HG03039 (cell line): ENCODE measurements at regions not wholly inside any gene's neighbourhood (a gene's known extent, or its start where the extent isn't known, plus 50 kb on each side); places are given as distances from the start of the nearest gene placed in this dataset.
A peak's percentile ranks its signal among the peaks of the same experiment; 100 is the strongest.

Experiments used
- ATAC-seq: cut with Tn5 transposase; IDR thresholded peaks from one replicate; pipeline ENCODE4 v1.9.1; 2021; ENCODE audit warnings: mild to moderate bottlenecking, moderate library complexity; ENCODE audit not compliant: unreplicated experiment

DNA sequence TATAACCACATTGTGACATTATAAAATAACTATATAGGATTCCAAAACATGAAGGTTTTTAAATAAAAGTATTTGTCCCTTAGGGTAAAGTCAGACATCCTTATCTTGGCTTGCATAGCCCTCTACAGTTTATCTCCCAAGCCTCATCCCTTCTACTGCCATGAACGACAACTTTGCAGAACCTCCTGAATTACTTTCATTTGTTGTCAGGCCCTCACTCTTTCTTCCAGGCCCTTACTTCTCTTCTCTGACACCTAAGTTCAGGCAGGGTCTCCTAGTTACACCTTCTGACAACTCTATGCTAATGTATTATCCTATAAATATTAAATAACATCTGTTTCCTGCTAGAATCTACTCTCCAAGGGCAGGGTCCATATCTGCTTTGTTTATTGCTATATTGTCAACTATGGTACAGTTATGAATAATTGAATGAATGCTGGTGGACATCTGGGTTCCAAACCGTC, 115.7 kb upstream of the MDM1 start:
- no peak for ATAC-seq

DNA sequence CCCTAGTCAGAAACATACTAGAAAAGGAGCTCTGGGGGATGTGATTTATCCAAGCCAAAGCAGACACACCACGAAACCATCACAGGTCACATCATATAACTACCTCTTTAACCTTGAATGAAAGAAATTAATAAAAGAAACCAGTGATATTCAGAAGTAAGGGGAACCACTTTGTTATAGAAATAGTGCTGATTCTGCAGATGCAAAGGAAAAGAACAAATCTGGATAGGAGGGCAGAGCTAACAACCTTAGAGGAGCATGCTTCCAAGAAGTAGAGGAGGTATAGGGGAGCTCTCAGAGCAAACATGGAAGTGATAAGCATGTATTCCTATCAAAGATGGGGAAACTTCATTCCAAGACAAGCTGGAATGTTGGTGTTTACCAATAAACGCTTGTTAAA, 117.0 kb upstream of the MDM1 start:
- no peak for ATAC-seq

DNA sequence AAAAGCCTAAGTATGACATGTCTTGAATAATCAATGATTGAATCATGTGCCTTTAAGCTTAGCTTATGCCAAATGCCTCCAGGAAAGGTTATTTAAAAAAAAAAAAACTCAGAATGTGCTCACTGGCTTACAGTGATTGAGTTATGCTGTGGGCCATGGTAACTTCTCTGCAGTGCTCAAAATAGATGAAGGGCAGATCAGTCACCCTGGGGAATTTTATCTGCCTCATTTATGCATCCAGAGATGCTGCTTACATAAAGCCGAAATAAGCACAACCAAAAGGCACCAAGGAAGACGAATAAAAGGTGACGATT, 118.7 kb upstream of the MDM1 start:
- no peak for ATAC-seq

DNA sequence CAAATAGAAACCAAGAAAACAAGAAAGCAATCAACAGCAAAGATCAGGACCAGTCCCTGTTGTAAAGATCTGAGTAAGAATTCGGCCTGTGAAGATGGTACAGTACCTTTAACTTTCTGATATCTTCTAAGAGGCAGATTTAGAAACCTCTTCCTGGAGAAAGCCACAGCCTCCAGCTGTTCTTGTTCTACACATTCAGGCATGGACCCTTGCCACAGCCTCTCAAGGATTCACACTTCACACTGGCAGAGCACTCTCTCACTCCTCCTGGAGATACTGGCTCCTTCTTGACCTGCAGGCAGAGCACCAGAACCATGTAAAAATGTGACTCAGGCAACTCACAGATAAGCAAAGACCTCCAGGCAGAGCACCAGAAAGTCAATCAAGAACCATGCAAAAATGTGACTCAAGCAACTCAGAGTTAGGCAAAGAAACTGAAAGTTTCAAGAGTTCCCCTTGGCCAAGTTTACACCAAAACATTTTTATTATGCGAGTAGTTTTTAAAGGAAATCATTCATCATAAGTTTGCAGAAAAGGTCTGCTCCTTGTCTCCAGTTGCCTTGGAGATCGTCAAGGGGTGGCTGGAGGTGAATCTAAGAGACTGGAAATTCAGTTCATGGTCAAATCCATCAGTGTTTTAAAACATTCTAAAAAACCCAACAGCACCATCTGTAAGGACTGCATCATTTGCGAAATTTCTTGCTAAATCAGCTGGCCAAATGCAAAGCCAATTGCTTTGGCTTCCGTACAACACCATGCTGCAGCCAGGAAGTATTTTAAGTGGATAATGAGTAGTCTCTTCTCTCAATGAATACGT, 119.3 kb upstream of the MDM1 start:
- peak; percentile 68 for ATAC-seq

DNA sequence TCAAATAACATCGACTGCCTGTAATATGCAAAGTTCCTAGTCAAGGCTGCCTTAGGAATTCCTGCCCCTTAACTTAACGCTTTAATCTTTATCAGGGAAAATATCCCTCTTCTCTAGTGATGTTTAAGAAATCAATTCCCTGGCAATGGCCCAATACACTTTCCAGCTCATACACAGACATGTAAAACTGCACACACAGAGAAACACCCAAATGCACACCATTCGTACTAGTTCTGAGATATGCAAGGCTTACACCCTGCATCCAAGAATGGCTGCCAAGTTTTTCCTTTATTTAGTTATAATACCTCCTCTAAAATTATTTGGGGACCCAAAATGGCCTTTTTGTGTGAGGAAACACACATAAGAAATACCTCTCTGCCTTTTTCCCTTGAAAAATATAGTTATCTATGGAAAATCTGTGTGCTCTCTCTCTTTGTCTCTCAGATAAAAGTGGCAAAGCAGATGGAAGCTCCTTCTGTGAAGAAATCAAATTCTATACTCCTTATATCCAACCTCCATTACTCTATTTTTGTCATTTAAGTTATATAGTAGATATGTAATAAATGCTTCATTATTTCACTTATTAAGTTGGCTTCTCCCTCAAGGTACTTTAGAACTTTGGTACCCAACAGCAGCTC, 120.0 kb upstream of the MDM1 start:
- no peak for ATAC-seq

DNA sequence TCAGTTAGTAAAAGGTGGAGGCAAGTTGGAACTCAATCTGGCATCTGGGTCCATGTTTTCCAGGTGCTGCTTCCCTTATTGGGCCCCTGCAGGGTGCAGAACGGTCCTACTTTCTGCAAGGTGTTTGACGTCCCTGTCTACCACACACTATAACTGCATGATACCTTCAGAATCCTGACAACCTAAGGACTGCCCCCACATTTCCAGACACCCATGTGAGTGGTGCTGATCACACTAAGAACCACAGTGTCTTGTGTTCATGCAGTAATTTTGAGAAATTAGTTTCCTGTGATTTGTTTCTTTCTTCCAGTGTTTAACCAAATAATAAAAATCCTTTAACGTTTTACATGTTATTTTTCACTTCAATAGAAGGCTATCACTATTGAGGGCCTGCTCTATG, 121.1 kb upstream of the MDM1 start:
- ATAC-seq: no peak

DNA sequence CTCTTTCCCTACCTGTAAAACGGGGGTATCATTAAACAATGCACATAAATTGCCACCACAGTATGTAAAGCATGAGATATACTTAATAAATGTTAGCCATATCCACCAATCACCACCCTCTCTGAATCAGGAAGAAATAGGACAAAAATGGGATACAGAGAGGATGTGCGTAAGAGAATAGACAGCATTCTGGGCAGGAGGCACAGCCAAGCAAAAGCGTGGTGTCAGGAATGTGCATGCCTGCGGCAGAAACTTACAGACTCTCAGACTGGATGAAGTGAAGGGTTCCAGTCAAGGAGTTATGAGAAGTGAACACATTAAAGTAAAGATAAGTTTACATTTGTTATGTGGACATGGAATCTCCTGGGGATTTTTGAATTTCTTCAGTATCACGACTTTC, 121.7 kb upstream of the MDM1 start:
- no peak for ATAC-seq

DNA sequence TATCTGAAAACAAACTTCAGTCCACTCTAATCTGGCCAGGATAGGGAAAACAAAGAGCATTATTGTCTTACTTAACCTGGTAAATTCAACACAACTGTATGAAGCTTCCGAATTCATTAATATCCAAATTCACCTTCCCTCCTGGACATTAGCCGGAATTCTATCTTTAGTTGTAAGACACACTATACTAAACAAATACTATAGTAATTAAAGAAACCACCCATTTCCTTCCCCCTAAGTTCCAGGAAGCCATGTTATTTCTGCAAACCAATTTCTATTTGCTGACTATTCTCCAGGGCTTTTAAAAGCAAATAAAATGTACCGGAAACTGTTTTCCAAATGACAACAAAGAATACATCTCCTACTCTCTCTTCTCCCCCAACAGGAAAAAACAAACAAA, 122.7 kb upstream of the MDM1 start:
- no peak for ATAC-seq

DNA sequence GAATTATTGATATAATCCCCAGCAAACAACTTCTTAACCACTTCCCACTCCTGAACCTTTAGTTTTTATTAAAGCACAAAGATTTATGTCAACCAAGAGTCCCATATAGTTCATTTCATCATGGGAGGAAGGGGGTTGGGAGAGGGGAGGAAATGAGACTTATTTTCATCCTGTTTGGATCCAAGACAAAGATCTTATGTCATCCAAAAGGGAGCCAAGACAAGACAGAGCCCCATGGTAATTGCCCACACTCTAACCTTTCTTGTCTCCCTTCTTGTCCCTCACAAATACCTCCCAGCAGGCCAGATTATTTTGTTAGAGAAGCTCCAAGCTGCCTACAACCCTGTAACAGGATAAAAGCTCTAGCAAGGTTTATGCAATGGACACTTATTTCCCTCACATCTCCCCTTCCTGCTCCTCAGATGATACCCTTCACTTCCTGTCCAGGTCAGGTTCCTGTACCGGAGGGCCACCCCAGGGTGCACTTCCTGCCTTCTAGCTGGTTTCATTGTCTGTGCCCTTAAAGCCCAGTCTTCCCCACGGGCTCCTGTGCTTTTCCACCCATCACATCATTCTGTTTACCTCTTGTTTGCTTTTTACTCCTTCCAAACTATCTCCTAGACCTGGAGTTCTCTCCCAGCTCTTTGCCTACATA, 123.7 kb upstream of the MDM1 start:
- ATAC-seq: no peak

DNA sequence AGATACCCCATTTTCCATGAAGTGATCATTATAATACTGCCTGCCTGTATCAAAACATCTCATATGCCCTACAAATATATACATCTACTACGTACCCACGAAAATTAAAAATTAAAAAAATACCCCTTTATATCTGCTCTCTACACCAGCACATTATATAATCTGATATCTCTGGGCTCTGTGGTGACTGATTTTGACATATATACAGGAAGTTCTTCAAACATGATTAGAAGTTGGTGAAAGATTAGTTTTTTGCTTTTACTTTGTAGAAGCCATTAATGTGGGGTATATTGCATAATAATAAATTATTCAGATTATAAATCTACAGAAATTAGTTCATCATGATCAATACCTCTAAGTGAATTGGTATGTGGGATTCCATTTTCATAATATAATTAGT, 126.7 kb upstream of the MDM1 start:
- ATAC-seq: no peak

DNA sequence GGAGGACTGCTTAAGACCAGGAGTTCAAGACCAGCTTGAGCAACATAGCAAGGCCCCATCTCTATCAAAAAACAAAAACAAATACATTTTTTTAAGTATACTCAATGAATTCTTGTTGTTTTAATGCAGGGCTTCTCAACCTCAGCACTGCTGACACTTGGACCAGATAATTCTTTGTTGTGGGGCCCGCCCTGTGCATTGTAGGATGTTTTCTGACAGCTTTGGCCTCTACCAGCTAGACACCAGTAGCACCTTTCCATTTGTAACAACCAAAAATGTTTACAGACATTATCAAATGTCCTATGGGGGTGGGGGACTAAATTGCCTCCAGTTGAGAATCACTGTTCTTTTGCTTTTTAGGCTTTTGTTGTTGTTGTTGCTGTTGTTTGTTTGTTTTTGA, 128.1 kb upstream of the MDM1 start:
- ATAC-seq: no peak

DNA sequence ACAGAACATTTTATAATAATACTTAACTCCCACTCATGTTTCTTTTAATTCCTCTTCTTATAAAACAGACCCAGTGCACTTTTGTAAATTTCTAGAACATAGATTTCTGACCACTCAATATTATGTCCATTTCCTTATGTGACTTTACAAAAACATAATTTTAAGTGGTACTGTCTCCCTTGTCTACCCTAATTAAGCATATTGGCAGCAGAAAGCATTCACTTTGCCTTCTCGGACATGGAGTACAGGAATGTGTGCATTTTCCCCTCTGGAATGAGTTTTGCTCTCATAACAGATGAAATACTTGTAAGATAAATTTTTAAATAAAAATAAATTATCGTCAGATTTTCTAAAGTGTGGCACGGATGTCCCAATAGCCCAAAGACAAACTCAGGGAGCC, 129.5 kb upstream of the MDM1 start:
- no peak for ATAC-seq

DNA sequence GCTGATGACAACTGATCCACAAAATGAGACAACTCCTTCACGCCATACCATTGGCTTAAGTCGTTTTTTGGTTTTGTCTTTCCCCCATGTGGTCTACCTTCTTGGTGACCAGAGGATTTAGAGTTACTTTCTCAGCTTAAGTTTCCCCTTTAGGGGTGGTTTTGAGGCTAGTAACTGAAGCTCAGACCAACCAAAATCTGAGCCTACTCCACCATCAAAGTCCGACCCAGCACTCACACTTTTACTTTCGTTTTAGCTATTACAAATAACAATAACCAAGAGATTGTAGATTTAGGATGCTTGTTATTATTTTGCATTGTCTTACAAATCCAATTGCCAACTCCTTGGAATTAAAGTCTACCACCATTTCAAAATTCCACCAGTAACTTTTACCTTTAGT, 130.6 kb upstream of the MDM1 start:
- no peak for ATAC-seq

DNA sequence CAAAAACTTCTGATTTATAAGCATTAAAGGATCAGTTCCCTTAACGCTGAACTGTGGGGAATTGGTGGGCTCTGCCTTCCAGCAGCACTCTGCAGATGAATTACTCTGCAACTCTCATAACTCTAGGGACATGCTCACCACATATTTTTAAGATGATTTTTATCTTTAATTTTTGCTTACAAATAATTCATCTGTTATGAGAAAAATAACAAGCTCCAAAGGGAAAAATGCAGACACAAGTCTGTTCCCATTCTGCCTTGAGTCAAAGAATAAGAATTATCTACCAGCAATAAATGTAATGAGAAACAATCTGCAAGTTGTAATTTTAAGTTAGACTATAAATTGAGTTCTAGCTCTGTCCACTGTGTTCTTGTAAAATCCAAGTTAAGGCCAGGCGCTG, 133.1 kb upstream of the MDM1 start:
- ATAC-seq: no peak

DNA sequence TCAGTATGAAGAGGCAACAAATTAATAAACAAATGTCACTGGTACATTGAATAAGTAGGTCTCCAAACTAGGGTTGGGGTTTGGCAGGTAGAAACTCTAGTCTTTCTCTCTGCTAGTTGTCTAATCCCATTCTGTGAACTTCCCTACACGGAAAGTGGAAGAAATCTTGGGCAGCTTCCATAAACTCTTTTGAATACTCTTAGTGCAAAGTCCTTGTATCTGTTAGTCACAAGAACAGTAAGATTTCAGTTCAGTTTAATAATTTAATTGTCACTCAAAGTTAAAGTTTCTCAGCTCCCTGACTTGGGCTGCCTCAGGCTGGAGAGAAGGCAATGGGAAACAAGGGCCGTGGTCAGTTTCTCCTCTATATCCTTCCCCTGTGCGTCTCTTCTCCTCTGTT, 135.4 kb upstream of the MDM1 start:
- no peak for ATAC-seq

DNA sequence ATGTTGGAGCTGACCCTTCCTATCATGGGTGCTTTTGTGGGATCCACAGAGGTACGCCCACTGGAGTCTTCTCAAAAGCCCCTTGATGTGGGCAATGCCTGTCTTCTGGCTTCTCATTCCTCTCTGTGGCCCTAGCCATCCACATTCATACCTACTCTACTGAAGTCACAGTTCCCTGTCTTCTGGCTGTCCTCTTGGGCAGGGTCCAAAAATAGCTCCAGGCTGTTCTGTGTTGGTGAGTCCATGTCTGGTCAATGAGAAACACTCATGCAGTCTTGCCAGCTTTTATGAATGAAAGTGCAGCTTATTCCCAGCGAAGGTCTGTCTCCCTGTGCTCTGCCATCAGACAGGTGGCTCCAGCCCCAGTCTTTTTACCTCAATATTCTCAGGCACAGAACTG, 135.9 kb upstream of the MDM1 start:
- ATAC-seq: no peak

DNA sequence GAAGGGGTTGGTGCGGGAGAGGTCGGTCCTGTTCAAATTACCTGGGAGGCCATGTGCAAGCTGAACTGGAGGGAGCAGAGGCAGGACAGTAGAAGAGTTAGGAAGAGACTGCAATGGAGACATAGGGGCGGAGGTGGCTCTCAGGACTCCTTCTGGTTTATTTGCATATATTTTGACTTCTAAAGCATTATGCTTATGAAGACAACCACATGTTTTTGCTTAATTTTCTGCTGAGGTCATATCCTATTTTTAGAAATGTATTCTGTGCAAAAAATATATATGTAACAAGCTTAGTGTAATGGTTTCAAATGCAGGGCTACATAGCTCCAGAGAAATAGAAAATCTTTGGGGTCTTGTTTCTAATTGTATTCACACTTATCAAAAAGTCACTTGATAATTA, 137.0 kb upstream of the MDM1 start:
- no peak for ATAC-seq

DNA sequence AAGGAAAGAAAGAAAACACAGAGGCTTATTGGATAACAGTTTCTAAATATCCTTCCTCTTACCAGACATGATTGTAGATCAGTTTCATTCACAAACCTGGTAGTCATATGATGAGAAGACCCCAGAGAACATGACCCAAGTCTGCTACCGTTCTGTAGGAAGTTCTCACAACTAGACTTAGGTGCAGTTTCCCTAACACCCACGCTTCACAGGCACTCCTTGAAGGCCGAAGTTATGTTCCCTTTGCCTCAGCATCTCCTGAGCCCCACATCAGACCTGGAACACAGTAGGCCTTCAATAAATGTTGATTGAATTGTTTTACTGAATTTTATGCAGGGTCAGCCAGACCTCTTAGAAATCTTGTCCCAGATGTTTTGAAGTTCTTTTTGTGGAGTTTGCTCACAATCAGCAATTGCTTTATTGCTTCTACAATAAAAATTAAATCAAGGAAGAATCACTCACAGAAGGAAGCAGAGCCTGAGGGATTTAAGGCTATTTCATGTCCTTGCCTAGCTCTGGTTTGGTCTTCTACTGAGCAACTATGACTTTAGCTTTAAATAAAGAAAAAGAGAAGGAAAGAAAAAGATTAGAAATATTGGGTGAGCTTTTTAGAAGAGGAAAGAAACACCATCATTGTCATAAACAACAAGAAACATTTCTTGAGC, 138.6 kb upstream of the MDM1 start:
- no peak for ATAC-seq

DNA sequence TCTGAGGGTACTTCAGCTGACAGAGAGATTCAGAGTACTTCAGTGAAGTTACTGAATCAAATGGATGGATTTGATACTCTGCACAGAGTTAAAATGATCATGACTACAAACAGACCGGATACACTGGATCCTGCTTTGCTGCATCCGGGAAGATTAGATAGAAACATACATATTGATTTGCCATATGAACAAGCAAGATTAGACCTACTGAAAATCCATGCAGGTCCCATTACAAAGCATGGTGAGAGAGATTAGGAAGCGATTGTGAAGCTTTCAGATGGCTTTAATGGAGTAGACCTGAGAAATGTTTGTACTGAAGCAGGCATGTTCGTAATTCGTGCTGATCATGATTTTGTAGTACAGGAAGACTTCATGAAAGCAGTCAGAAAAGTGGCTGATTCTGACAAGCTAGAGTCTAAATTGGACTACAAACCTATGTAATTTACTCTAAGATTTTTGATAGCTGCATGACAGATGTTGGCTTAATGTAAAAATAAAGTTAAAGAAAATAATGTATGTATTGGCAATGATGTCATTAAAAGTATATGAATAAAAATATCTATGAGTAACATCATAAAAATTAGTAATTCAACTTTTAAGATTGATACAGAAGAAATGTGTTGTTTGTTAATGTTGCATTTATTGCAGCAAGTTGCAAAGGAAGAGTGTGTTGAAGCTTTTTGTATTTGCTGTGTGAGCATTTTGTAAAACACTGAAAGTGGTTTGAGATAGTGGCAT, 136.1 kb upstream of the RAP1B start:
- ATAC-seq: no peak

DNA sequence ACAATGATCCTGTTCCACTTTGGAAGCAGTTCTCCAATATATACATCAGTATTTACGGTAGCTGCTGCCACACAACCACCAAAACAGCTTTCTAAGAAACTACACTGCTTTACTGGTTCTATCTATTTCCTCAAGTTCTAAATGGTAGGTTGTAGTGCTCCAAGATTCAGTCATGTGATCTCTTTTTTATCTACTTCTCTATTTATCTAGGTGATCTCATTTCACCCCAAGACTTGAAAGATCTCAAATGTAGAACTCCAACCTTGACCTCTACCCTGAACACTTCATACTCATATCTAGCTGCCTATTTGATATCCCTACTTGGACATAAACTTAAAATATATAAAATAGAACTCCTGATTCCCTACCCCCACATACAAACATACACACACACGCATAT, 133.9 kb upstream of the RAP1B start:
- ATAC-seq: no peak

DNA sequence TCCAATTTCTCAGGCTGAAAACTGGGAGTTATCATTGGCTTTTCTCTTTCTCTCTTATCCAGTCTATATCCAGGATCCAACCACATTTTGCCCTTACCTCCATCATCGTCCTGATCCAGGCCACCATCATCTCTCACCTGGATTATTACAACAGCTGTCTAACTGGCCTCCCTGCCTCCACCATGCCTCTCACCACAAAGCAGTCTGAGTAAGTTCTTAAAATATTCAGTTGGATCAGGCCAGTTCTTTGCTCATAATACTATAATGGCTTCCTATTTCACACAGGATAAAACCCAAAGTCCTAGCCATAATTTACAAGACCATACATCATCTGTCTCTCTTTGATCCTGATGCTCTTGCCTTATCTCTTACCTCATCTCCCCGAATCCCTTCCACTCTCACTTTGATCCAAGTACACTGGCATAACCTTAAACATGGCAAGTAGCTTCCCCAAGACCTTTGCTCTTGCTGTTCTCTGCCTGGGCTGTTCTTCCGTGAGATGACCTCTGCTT, 133.4 kb upstream of the RAP1B start:
- ATAC-seq: no peak
